Endometrial microvascular endothelial cells (primary cell): ENCODE measurements at regions not wholly inside any gene's neighbourhood (a gene's known extent, or its start where the extent isn't known, plus 50 kb on each side); places are given as distances from the start of the nearest gene placed in this dataset.

Experiments
- in situ Hi-C: cut with HindIII; loops from 2 replicates; pipeline ENCODE4 v1.10.0; 2017; ENCODE audit warnings: low sequenced_read_pairs, low pct_unique_long_range_greater_than_20kb; ENCODE audit errors: inconsistent ontology term

DNA sequence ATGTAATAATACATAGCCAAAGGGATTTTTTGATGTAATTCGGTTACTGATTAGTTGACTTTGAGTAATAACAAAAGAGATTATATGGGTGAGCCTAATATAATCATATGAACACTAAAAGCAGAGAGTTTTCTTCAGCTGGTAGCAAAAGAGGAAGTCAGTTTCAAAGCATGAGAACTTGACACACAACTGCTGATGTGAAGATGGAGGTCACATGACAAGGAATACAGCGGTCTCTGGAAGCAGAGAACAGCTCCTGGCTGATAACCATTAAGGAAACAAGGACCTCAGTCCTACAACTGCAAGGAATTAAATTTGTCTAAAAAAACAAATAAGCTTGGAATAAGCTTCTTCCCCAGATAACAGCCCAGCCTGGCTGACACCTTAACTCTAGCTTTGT lies 119.1 kb upstream of the PRNP start:
- in situ Hi-C loops, result no loop called here

- in situ Hi-C loops, result no loop called here
These were observed 122.7 kb upstream of the PRNP start for GRCh38 chr20:4563534-4563933.

DNA sequence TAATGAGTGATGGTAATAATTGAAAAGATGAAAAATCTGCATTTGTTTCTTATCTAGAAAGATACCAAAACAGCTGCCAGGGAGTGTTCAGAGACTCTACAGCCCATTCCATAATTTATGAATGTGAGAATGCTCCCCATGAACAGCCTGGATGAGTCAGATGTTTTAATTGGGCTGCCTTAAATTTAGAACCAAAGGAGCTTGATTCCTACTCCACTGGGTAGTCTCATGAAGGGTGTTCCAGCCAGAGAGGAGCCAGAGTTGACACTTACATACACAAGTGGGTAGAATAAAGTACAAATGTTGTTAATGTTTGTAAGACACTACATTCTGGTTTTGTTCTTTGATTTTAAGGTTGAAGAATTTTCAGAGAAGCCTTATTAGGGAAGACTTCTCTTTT lies 123.2 kb upstream of the PRNP start:
- in situ Hi-C loops, result no loop called here

DNA sequence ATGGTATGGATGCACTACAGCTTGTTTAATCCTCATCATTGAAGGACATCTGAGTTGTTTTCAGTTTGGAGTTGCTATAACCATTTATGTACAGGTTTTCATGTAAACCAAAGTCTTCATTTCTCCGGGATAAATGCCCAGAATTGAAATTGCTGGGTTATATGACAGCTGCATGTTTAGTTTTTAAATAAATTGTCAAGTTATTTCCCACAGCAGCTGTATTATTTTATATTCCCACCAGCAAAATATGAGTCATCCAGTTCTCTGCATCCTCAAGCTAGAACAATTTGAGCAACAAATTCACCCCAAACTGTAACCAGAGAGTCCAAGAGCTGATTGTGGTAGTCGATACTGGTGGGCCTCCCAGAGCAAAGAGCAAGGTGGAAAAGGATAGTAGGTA lies 125.6 kb upstream of the PRNP start:
- in situ Hi-C loops, result no loop called here

DNA sequence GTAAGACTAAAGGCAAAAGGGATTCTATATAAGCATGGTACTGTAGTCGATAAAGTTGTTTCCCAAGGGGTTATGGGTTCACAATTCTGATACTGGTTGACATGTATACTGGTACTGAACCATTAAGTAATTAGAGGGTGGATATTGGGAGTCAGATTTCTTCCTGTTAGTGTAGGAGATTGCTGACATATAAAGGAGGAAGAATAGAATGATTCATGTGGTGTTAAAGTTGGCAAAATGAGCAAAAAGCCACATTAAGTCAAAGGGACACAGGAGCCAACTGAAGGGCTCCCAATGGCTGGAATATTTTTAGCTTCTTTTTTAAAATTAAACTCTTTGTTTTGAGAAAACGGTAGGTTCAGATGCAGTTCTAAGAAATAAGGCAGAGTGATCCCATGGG lies 126.3 kb upstream of the PRNP start:
- in situ Hi-C loops, result no loop called here

DNA sequence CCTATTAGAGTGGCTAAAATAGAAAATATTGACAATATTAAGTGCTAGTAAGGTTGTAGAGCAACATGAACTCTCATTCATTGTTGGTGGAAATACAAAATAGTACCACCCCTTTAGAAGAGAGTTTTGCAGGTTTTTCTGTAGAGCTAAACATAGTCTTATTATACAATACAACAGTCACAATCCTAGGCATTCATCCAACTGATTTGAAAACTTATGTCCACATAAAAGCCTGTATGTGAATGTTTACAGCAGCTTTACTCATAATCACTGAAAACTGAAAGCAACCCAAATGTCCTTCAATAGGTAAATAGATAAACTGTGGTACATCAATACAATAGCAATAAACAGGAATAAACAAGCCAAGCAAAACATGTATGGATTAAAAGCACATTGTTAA lies 127.2 kb upstream of the PRNP start:
- in situ Hi-C loops, result no loop called here

GRCh38 chr20:4556781-4557180 lies 129.5 kb upstream of the PRNP start:
- in situ Hi-C loops, result no loop called here

- in situ Hi-C loops, result no loop called here
These were observed 130.9 kb upstream of the PRNP start for GRCh38 chr20:4555188-4555890.

GRCh38 chr20:4554346-4554745 lies 131.9 kb upstream of the PRNP start:
- in situ Hi-C loops, result no loop called here

DNA sequence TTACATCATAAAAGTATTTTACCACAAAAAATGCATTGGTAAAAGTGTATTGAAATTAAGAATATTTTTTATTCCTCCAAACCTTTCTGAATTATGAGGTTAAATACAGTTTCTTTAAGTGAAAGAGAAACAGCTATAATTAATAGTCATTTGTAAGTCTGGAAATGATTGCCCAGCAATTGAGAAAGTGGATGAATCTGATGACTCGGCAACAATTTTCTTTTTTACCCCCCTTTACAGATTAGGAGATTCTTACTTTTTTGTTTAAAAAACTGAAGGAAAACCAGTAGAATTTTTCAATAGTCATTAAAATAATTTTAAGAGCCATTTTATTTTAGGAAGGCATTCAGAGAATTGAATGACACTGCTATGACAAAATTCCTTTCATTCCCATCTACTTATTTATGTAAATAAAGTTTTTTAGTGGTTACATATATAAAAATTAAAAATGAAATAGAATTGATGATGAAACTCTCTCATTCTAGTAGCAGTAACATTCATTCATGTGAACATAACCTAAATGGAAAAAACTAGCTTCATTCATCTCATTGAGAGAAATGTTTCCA lies 134.1 kb upstream of the PRNP start:
- in situ Hi-C loops, result no loop called here

DNA sequence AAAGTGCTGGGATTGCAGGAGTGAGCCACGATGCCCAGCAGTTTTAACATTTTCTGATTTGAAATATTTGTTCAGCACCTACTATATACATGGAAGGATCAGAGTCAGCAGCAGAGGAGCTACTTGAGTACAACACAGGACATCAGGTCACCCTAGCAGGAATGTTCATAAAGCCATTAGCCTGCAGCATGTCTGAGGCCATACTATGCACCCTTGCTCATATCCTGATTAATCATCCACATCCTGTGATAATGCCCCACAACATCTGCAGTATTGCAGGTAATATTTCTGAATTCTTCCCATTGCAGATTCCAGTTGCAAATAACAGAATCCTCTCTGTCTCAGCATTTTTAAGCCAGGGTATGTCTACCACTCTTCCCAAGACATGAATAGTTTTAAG lies 135.5 kb upstream of the PRNP start:
- in situ Hi-C loops, result no loop called here

DNA sequence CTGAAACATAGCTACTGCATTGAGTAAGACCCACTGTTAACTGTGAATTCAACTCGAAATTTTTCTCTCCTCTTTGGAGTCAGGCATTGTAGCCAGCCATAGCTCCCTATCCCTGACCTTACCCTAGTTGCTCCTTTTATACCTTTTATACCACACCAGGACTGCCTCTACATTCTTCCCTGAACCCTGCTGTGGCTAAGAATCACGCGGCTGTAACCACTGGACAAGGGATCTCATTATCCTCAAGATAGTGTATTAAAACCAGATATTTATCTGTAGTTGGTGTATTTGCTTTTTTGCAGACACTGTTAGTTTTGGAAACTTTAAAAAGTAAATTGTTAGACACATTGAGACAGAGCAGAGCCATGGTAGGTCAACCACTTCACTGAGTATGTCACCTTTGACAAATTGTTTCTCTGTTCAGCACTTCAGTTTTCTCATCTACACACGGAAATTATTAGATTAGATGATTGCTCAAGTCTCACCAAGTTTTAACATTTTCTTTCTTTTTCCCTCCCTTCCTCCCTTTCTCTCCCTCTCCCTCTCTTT lies 136.5 kb upstream of the PRNP start:
- in situ Hi-C loops, result no loop called here

- in situ Hi-C loops, result no loop called here
These were observed 137.7 kb upstream of the PRNP start for GRCh38 chr20:4548552-4548951.

- in situ Hi-C loops, result no loop called here
These were observed 139.5 kb upstream of the PRNP start for GRCh38 chr20:4546786-4547185.

DNA sequence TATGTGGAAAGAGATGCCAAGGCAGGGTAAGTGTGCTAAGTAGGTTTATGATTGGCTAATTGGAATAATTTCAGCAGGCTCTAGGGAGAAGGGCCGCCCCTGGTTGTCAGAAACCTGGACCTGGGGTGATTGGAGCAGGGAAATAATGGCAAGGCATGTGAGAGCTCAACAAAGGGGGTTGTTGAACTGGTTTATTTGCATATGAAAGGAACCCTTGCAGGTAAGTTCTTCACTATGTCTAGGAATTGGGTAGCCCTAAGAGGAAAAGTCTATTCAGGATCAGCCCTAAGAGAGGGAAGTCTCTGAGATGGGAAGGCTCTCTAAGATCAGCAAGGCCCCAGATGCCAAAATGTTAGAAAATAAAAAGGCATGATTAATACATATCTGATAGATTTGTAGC lies 139.9 kb upstream of the PRNP start:
- in situ Hi-C loops, result no loop called here

GRCh38 chr20:4545526-4545925 lies 140.7 kb upstream of the PRNP start:
- in situ Hi-C loops, result no loop called here

GRCh38 chr20:4544765-4545164 lies 141.5 kb upstream of the PRNP start:
- in situ Hi-C loops, result no loop called here

DNA sequence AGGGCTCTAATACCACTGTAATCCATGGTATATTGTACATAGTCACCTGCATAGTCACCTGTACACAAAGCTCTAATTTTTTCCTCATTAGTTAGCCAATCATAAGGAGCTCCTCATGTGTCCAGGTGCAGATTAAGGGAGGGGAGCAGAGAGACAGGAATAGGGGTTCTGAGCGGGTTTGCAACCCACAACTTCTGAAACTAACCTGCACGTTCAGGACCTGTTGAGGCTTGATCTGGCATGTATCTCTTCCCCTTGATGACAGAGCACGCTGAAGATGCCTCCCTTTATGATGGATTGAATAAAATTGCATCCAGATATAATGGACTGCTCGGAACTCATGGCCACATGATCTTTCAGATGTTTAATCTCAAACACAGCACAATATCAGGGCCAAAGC lies 144.0 kb upstream of the PRNP start:
- in situ Hi-C loops, result no loop called here

- in situ Hi-C loops, result no loop called here
These were observed 151.9 kb upstream of the PRNP start for GRCh38 chr20:4534315-4534714.

DNA sequence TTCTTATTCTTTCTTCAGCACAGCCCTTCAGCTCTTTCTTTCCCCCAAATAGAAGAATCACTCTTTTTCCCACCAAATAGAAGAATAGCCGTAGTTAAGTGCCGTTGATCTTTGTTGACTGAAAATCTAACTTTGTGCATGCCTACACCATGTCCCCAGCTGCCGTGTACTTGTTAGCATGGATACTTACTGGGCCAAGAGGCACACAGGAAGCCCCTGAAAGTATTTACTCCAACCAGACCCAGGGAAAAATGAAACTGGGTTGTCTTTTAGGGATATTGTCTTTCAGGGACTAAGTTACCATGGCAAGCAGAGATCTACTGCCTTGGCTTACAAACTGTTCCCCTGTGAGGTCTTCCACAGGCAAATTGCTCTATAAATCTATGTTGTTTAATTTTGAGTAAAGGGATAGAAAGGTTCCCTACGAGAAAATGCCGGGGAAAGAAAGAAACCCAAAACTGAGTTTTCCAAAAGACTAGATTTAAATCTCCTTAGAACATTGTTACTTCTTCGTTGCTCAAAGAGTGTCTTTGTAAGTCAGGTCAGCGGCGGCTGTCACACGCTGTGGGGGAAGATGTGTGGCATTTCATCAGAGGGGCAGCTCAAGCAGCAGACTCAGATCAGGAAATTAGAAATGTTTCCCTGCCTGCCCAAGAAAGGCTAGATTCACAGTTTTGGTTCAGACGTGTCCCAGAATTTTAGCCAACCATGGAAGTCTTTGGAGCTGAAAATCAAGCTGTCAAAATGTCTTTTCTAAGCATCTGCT lies 152.7 kb upstream of the PRNP start:
- in situ Hi-C loops, result no loop called here
